Skeletal muscle tissue (tissue), 3 donors: ENCODE measurements at regions not wholly inside any gene's neighbourhood (a gene's known extent, or its start where the extent isn't known, plus 50 kb on each side); places are given as distances from the start of the nearest gene placed in this dataset.

Experiments used
- H3K27ac ChIP-seq: one replicate; pipeline ENCODE4 v1.7.0; 2013; ENCODE audit warnings: mild to moderate bottlenecking, low read depth, low read length, inconsistent platforms
- H3K27me3 ChIP-seq, 3 donors: one replicate each; pipeline ENCODE4 v1.7.0; 2013; ENCODE audit warnings: low read length in 3 of 3; ENCODE audit not compliant: control insufficient read depth in 3 of 3, insufficient read depth in 3 of 3
- H3K36me3 ChIP-seq, 3 donors: one replicate each; pipeline ENCODE4 v1.7.0; 2013; ENCODE audit warnings: low read length in 3 of 3; ENCODE audit not compliant: control insufficient read depth in 3 of 3, insufficient read depth in 3 of 3
- H3K4me1 ChIP-seq, 3 donors: one replicate each; pipeline ENCODE4 v1.7.0; 2013; ENCODE audit warnings: low read length in 3 of 3, mild to moderate bottlenecking in 3 of 3; ENCODE audit not compliant: control insufficient read depth in 3 of 3, insufficient read depth in 3 of 3
- H3K4me3 ChIP-seq, 3 donors: one replicate each; pipeline ENCODE4 v1.7.0; 2013; ENCODE audit warnings: low read length in 3 of 3
- H3K9ac ChIP-seq, 3 donors: one replicate each; pipeline ENCODE4 v1.7.0; 2013; ENCODE audit warnings: low read length in 3 of 3, mild to moderate bottlenecking in 3 of 3, moderate library complexity in 2 of 3, low read depth in 1 of 3
- H3K9me3 ChIP-seq, 3 donors: one replicate each; pipeline ENCODE4 v1.7.0; 2013; ENCODE audit warnings: low read length in 3 of 3; ENCODE audit not compliant: control insufficient read depth in 3 of 3
- donor health status: Osteomylitis.

- H3K27ac ChIP-seq, result no peak overlapping the region
- no peak overlapping the region for H3K9ac ChIP-seq
- peaks cover 0 to 10% (median 0%) of the 10 kb centered on the region in 3 donors for H3K27me3 ChIP-seq
- H3K4me1 ChIP-seq, result no peaks in the 10 kb centered on the region
- no peaks in the 10 kb centered on the region for H3K9me3 ChIP-seq
- H3K4me3 ChIP-seq, result no peak overlapping the region
- no peaks in the 10 kb centered on the region for H3K36me3 ChIP-seq
Measured at GRCh38 chr21:41010101-41010435, 157.9 kb upstream of the BACE2 start.

- Histone ChIP-seq H3K4me3 (no peak overlapping the region), H3K9ac (no peak overlapping the region), H3K27me3 (peaks cover 0 to 10% (median 0%) of the 10 kb centered on the region in 3 donors), H3K4me1 (no peaks in the 10 kb centered on the region), H3K36me3 (no peaks in the 10 kb centered on the region), H3K27ac (no peak overlapping the region), H3K9me3 (no peaks in the 10 kb centered on the region)
Measured at GRCh38 chr21:41011098-41011731, 156.7 kb upstream of the BACE2 start.

GRCh38 chr21:41011951-41012366 is 156.0 kb upstream of the BACE2 start:
- peaks cover 0 to 10% (median 0%) of the 10 kb centered on the region in 3 donors for H3K27me3 ChIP-seq
- H3K4me1 ChIP-seq, result no peaks in the 10 kb centered on the region
- no peak overlapping the region for H3K9ac ChIP-seq
- H3K36me3 ChIP-seq, result no peaks in the 10 kb centered on the region
- no peaks in the 10 kb centered on the region for H3K9me3 ChIP-seq
- H3K27ac ChIP-seq, result no peak overlapping the region
- H3K4me3 ChIP-seq, result no peak overlapping the region

GRCh38 chr21:41012425-41012824 is 155.5 kb upstream of the BACE2 start:
- Histone ChIP-seq H3K4me3 (no peak overlapping the region), H3K27ac (no peak overlapping the region), H3K36me3 (no peaks in the 10 kb centered on the region), H3K9me3 (no peaks in the 10 kb centered on the region), H3K9ac (no peak overlapping the region), H3K27me3 (peaks cover 0 to 10% (median 0%) of the 10 kb centered on the region in 3 donors), H3K4me1 (no peaks in the 10 kb centered on the region)

- no peak overlapping the region for H3K4me3 ChIP-seq
- H3K4me1 ChIP-seq, result no peaks in the 10 kb centered on the region
- no peaks in the 10 kb centered on the region for H3K9me3 ChIP-seq
- no peaks in the 10 kb centered on the region for H3K36me3 ChIP-seq
- no peak overlapping the region for H3K27ac ChIP-seq
- H3K27me3 ChIP-seq, result no peaks in the 10 kb centered on the region
- no peak overlapping the region for H3K9ac ChIP-seq
Measured at GRCh38 chr21:41016472-41016871, 151.5 kb upstream of the BACE2 start.

GRCh38 chr21:41018431-41018830 is 149.5 kb upstream of the BACE2 start:
- H3K27me3 ChIP-seq, result no peaks in the 10 kb centered on the region
- H3K27ac ChIP-seq, result no peak overlapping the region
- no peaks in the 10 kb centered on the region for H3K36me3 ChIP-seq
- no peaks in the 10 kb centered on the region for H3K9me3 ChIP-seq
- no peak overlapping the region for H3K9ac ChIP-seq
- H3K4me3 ChIP-seq, result no peak overlapping the region
- H3K4me1 ChIP-seq, result no peaks in the 10 kb centered on the region

GRCh38 chr21:41023936-41024335 is 144.0 kb upstream of the BACE2 start:
- Histone ChIP-seq H3K4me1 (no peaks in the 10 kb centered on the region), H3K9me3 (no peaks in the 10 kb centered on the region), H3K27ac (no peak overlapping the region), H3K36me3 (no peaks in the 10 kb centered on the region), H3K9ac (no peak overlapping the region), H3K4me3 (no peak overlapping the region), H3K27me3 (no peaks in the 10 kb centered on the region)

GRCh38 chr21:41024341-41024740 is 143.6 kb upstream of the BACE2 start:
- Histone ChIP-seq H3K36me3 (no peaks in the 10 kb centered on the region), H3K9me3 (no peaks in the 10 kb centered on the region), H3K27ac (no peak overlapping the region), H3K4me1 (no peaks in the 10 kb centered on the region), H3K9ac (no peak overlapping the region), H3K27me3 (no peaks in the 10 kb centered on the region), H3K4me3 (no peak overlapping the region)

GRCh38 chr21:41024746-41025254 is 143.2 kb upstream of the BACE2 start:
- H3K9ac ChIP-seq, result no peak overlapping the region
- H3K4me1 ChIP-seq, result no peaks in the 10 kb centered on the region
- H3K36me3 ChIP-seq, result no peaks in the 10 kb centered on the region
- H3K27ac ChIP-seq, result no peak overlapping the region
- H3K9me3 ChIP-seq, result no peaks in the 10 kb centered on the region
- no peaks in the 10 kb centered on the region for H3K27me3 ChIP-seq
- no peak overlapping the region for H3K4me3 ChIP-seq

GRCh38 chr21:41029571-41029970 is 138.4 kb upstream of the BACE2 start:
- H3K36me3 ChIP-seq, result no peaks in the 10 kb centered on the region
- no peak overlapping the region for H3K4me3 ChIP-seq
- no peak overlapping the region for H3K27ac ChIP-seq
- no peaks in the 10 kb centered on the region for H3K9me3 ChIP-seq
- no peaks in the 10 kb centered on the region for H3K27me3 ChIP-seq
- H3K9ac ChIP-seq, result no peak overlapping the region
- H3K4me1 ChIP-seq, result no peaks in the 10 kb centered on the region
